ENCODE measurements at regions not wholly inside any gene's neighbourhood (a gene's known extent, or its start where the extent isn't known, plus 50 kb on each side); places are given as distances from the start of the nearest gene placed in this dataset.

DNA sequence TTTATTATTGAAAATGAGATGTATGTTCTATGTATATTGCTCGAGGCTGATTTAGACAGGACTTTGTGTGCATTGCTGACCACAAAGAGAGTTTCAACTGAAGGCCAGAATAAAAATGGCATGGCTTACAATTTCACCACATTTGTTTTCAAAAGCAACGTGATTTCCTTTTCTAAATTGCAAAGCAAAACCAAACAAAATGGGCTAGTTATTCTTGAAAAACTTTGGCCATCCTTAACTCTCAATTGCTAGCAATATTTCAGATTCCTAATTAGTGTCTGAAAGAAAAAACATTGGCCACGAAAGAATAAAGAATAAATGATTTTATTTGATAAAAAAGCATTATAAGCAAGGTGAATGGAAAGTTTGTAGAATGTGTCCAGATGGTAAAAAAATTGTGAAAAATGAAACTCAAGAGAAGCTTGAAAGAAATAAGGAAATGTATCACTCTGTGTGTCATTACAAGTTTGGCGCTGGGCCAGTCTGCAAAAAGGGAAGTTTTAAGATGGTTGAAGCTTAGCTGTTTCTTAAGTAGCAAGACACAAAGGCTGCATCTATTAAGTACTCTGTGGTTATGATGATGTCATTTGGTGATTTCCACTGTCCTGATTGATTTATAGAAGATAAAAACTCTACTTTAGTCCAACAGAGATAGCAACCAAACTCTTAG, 89.2 kb upstream of the PRLR start:
- no peaks in the 10 kb centered on the region for H3K4me1 ChIP-seq (ENCODE audit: insufficient read depth, low read length)
- no peaks in the 10 kb centered on the region for H3K36me3 Mint-ChIP-seq
- H3K9me3 Mint-ChIP-seq, result peaks cover 0 to 3% (median 0%) of the 10 kb centered on the region in 5 donors
- no peaks in the 10 kb centered on the region for H3K36me3 ChIP-seq (ENCODE audit: insufficient read depth, low read length)
- ChIA-PET POLR2A (no interaction called here), CTCF (no interaction called here)
- no peak for DNase-seq
- H3K4me3 ChIP-seq (ENCODE audit: low read length), result no peak overlapping the region
- no peak overlapping the region for H3K27ac ChIP-seq (ENCODE audit: low read depth, low read length)
- no peaks in the 10 kb centered on the region for H3K9me3 ChIP-seq (ENCODE audit: low read length)
- no peaks in the 10 kb centered on the region for H3K27me3 ChIP-seq (ENCODE audit: insufficient read depth, low read length, poor library complexity, severe bottlenecking)
- H3K4me3 Mint-ChIP-seq, result no peak overlapping the region
- H3K27me3 Mint-ChIP-seq, result peaks cover 5 to 18% of the 10 kb centered on the region in 2 donors
- H3K27ac Mint-ChIP-seq, result no peak overlapping the region
- peaks cover 0 to 8% (median 0%) of the 10 kb centered on the region in 3 donors for H3K4me1 Mint-ChIP-seq

- peaks cover 0 to 8% (median 0%) of the 10 kb centered on the region in 3 donors for H3K4me1 Mint-ChIP-seq
- Histone ChIP-seq H3K27ac (ENCODE audit: low read depth, low read length) (no peak overlapping the region), H3K4me1 (ENCODE audit: insufficient read depth, low read length) (no peaks in the 10 kb centered on the region), H3K27me3 (ENCODE audit: insufficient read depth, low read length, poor library complexity, severe bottlenecking) (no peaks in the 10 kb centered on the region), H3K9me3 (ENCODE audit: low read length) (no peaks in the 10 kb centered on the region), H3K36me3 (ENCODE audit: insufficient read depth, low read length) (no peaks in the 10 kb centered on the region), H3K4me3 (ENCODE audit: low read length) (no peak overlapping the region)
- peaks cover 3 to 9% of the 10 kb centered on the region in 2 donors for H3K27me3 Mint-ChIP-seq
- H3K27ac Mint-ChIP-seq, result no peak overlapping the region
- H3K9me3 Mint-ChIP-seq, result peaks cover 0 to 3% (median 0%) of the 10 kb centered on the region in 5 donors
- no peak for DNase-seq
- no peaks in the 10 kb centered on the region for H3K36me3 Mint-ChIP-seq
- ChIA-PET POLR2A (no interaction called here), CTCF (interaction anchor here (0.6 kb wide), 1 partner anchor 682 kb away, joined by 3 read pairs; no protein-coding TSS in a partner anchor)
- H3K4me3 Mint-ChIP-seq, result no peak overlapping the region
Measured at GRCh38 chr5:35317586-35317985, 87.3 kb upstream of the PRLR start.

DNA sequence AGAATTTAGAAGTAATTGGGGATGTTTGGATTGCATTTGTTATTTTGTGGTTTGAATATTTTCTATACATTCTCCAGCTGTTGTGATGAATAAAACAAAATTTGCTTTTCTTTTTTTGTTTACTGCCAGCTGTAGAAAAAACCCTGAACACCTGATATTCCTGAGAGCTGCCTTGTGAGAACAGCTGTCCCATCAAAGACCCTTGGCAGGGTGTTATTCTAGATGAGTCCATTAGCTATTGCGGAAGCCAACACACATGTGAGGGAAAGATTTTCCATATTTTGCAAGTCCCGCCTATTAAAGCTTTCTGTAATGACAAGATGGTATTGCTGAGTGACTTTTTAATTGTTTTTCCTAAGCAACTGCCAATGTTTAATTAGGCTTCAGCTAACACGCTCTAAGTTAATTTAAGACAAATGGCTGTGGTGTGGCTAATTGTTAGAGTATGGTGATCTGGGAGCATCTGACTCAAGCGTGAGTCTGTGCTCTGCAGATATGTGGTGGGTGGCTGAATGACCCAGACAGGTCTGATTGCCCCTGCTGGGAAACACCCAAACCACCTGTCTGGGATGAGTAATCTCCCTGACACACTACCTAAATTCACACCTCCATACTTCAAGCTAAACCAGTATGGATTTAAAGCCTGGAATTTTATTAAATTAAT, 86.5 kb upstream of the PRLR start:
- ChIA-PET POLR2A (no interaction called here), CTCF (no interaction called here)
- H3K36me3 Mint-ChIP-seq, result no peaks in the 10 kb centered on the region
- Histone ChIP-seq H3K27me3 (ENCODE audit: insufficient read depth, low read length, poor library complexity, severe bottlenecking) (no peaks in the 10 kb centered on the region), H3K4me1 (ENCODE audit: insufficient read depth, low read length) (no peaks in the 10 kb centered on the region), H3K27ac (ENCODE audit: low read depth, low read length) (no peak overlapping the region), H3K4me3 (ENCODE audit: low read length) (no peak overlapping the region), H3K9me3 (ENCODE audit: low read length) (no peaks in the 10 kb centered on the region), H3K36me3 (ENCODE audit: insufficient read depth, low read length) (no peaks in the 10 kb centered on the region)
- no peak overlapping the region for H3K27ac Mint-ChIP-seq
- peaks cover 3 to 7% of the 10 kb centered on the region in 2 donors for H3K27me3 Mint-ChIP-seq
- no peak overlapping the region for H3K4me3 Mint-ChIP-seq
- no peak for DNase-seq
- H3K9me3 Mint-ChIP-seq, result peaks cover 0 to 3% (median 0%) of the 10 kb centered on the region in 5 donors
- H3K4me1 Mint-ChIP-seq, result peaks cover 0 to 8% (median 0%) of the 10 kb centered on the region in 3 donors

DNA sequence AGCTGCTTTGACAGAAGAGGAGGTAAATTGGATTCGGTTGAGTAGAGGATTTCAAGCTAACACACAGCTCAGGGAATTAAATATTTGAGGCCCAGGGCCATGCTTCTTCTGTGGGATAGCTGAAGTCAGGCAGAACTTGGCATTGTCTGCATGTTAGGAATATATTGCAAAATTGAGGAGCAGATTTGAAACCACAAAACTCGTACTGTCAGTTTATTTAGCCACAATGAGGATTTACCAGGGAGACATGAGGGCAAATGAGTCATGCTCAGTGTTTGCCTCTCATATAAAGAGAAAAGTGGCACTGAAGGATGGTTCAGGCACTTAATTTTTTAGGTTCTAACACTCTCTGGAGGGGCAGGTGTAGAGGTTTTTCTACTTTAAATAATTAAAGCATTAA, 83.0 kb upstream of the PRLR start:
- Histone ChIP-seq H3K27ac (ENCODE audit: low read depth, low read length) (no peak overlapping the region), H3K4me3 (ENCODE audit: low read length) (no peak overlapping the region), H3K4me1 (ENCODE audit: insufficient read depth, low read length) (no peaks in the 10 kb centered on the region), H3K36me3 (ENCODE audit: insufficient read depth, low read length) (no peaks in the 10 kb centered on the region), H3K9me3 (ENCODE audit: low read length) (no peaks in the 10 kb centered on the region), H3K27me3 (ENCODE audit: insufficient read depth, low read length, poor library complexity, severe bottlenecking) (no peaks in the 10 kb centered on the region)
- Mint-ChIP-seq H3K27me3 (peaks cover 4 to 10% of the 10 kb centered on the region in 2 donors), H3K9me3 (no peaks in the 10 kb centered on the region), H3K4me1 (no peaks in the 10 kb centered on the region), H3K36me3 (no peaks in the 10 kb centered on the region), H3K27ac (no peak overlapping the region), H3K4me3 (no peak overlapping the region)
- ChIA-PET CTCF (no interaction called here), POLR2A (no interaction called here)
- no peak for DNase-seq

- H3K9me3 Mint-ChIP-seq, result no peaks in the 10 kb centered on the region
- POLR2A ChIA-PET, result no interaction called here
Measured at GRCh38 chr5:35312267-35312666, 82.0 kb upstream of the PRLR start.

GRCh38 chr5:35309365-35310130, 79.3 kb upstream of the PRLR start:
- no peaks in the 10 kb centered on the region for H3K36me3 ChIP-seq (ENCODE audit: insufficient read depth, low read length)
- Mint-ChIP-seq H3K4me1 (no peaks in the 10 kb centered on the region), H3K27me3 (peaks cover 7 to 22% of the 10 kb centered on the region in 2 donors), H3K27ac (no peak overlapping the region), H3K36me3 (no peaks in the 10 kb centered on the region), H3K9me3 (peaks cover 0 to 2% (median 0%) of the 10 kb centered on the region in 5 donors), H3K4me3 (no peak overlapping the region)
- no peaks in the 10 kb centered on the region for H3K27me3 ChIP-seq (ENCODE audit: insufficient read depth, low read length, poor library complexity, severe bottlenecking)
- POLR2A ChIA-PET, result no interaction called here
- no peaks in the 10 kb centered on the region for H3K9me3 ChIP-seq (ENCODE audit: low read length)
- no peaks in the 10 kb centered on the region for H3K4me1 ChIP-seq (ENCODE audit: insufficient read depth, low read length)
- CTCF ChIA-PET, result no interaction called here
- DNase-seq, result no peak
- H3K27ac ChIP-seq (ENCODE audit: low read depth, low read length), result no peak overlapping the region
- H3K4me3 ChIP-seq (ENCODE audit: low read length), result no peak overlapping the region

More at GRCh38 chr5:35312267-35312666, 82.0 kb upstream of the PRLR start:
- no peak for DNase-seq
- no peaks in the 10 kb centered on the region for H3K27me3 ChIP-seq (ENCODE audit: insufficient read depth, low read length, poor library complexity, severe bottlenecking)
- no peak overlapping the region for H3K27ac ChIP-seq (ENCODE audit: low read depth, low read length)
- H3K27me3 Mint-ChIP-seq, result peaks cover 10% of the 10 kb centered on the region in 2 donors
- no peaks in the 10 kb centered on the region for H3K4me1 ChIP-seq (ENCODE audit: insufficient read depth, low read length)
- H3K36me3 Mint-ChIP-seq, result no peaks in the 10 kb centered on the region
- H3K27ac Mint-ChIP-seq, result no peak overlapping the region
- H3K36me3 ChIP-seq (ENCODE audit: insufficient read depth, low read length), result no peaks in the 10 kb centered on the region
- H3K4me1 Mint-ChIP-seq, result no peaks in the 10 kb centered on the region
- H3K4me3 Mint-ChIP-seq, result no peak overlapping the region
- CTCF ChIA-PET, result no interaction called here
- no peaks in the 10 kb centered on the region for H3K9me3 ChIP-seq (ENCODE audit: low read length)
- H3K4me3 ChIP-seq (ENCODE audit: low read length), result no peak overlapping the region

DNA sequence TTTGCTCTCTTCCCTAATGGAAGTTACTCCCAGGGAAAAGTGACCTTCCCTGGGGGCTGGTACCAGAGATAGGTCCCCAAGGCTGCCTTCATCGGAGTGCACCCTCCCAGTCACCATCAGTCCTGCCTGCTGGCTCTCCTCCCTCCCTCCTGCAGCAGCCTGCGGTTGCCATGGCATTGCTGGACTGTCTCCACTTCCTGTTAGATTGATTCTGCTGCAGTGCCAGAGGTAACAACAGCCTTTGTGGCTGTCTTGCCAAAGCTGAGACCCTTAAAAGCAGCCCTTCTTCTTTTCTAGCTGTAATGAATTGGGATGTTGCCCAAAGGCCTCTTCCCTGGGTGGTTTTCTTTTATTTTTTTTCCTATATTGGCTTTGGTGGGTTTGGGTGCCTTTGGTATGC, 78.1 kb upstream of the PRLR start:
- H3K4me1 Mint-ChIP-seq, result no peaks in the 10 kb centered on the region
- POLR2A ChIA-PET, result no interaction called here
- Histone ChIP-seq H3K9me3 (ENCODE audit: low read length) (no peaks in the 10 kb centered on the region), H3K27me3 (ENCODE audit: insufficient read depth, low read length, poor library complexity, severe bottlenecking) (no peaks in the 10 kb centered on the region), H3K36me3 (ENCODE audit: insufficient read depth, low read length) (no peaks in the 10 kb centered on the region), H3K4me1 (ENCODE audit: insufficient read depth, low read length) (no peaks in the 10 kb centered on the region), H3K27ac (ENCODE audit: low read depth, low read length) (no peak overlapping the region), H3K4me3 (ENCODE audit: low read length) (no peak overlapping the region)
- no peak overlapping the region for H3K27ac Mint-ChIP-seq
- no peak for DNase-seq
- no peaks in the 10 kb centered on the region for H3K36me3 Mint-ChIP-seq
- H3K9me3 Mint-ChIP-seq, result peaks cover 0 to 2% (median 0%) of the 10 kb centered on the region in 5 donors
- no peak overlapping the region for H3K4me3 Mint-ChIP-seq
- H3K27me3 Mint-ChIP-seq, result peaks cover 7 to 18% of the 10 kb centered on the region in 2 donors
- CTCF ChIA-PET, result no interaction called here

- Mint-ChIP-seq H3K4me1 (no peaks in the 10 kb centered on the region), H3K9me3 (peaks cover 0 to 3% (median 0%) of the 10 kb centered on the region in 5 donors), H3K27me3 (peaks cover 7 to 18% of the 10 kb centered on the region in 2 donors), H3K36me3 (no peaks in the 10 kb centered on the region), H3K4me3 (no peak overlapping the region), H3K27ac (no peak overlapping the region)
- H3K4me3 ChIP-seq (ENCODE audit: low read length), result no peak overlapping the region
- no peak for DNase-seq
- ChIA-PET CTCF (no interaction called here), POLR2A (no interaction called here)
- H3K4me1 ChIP-seq (ENCODE audit: insufficient read depth, low read length), result no peaks in the 10 kb centered on the region
- no peaks in the 10 kb centered on the region for H3K9me3 ChIP-seq (ENCODE audit: low read length)
- H3K27ac ChIP-seq (ENCODE audit: low read depth, low read length), result no peak overlapping the region
- H3K27me3 ChIP-seq (ENCODE audit: insufficient read depth, low read length, poor library complexity, severe bottlenecking), result no peaks in the 10 kb centered on the region
- H3K36me3 ChIP-seq (ENCODE audit: insufficient read depth, low read length), result no peaks in the 10 kb centered on the region
Measured at GRCh38 chr5:35306716-35307365, 76.6 kb upstream of the PRLR start.

Data from CD8-positive, alpha-beta memory T cell (primary cell).